DMS53 (cell line): ENCODE measurements at regions not wholly inside any gene's neighbourhood (a gene's known extent, or its start where the extent isn't known, plus 50 kb on each side); places are given as distances from the start of the nearest gene placed in this dataset.

ENCODE experiments used
- DNase-seq: peaks from one replicate; lab custom pipeline; 2025; lab: John Stamatoyannopoulos, UW

- DNase-seq: no peak
These were observed 442.3 kb downstream of the GRB14 start for GRCh38 chr2:164178835-164179465.

DNA sequence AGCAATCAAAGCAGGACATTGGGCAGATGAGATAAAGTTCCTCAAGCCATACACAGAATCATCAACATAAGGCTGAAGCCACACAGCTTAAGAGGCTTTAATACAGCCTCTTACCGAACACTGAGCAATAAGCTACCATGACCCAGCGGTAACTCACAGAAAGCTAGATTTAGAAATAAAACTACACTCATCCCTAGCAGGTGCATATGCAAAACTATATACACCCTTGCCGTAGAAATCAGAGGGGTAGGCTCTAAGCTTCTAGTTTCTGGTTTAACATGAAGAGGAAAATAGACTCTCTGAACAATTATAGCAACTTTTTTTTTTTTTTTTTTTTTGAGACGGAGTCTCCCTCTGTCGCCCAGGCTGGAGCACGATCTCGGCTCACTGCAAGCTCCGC, 428.8 kb upstream of the FIGN start:
- DNase-seq: no peak

DNA sequence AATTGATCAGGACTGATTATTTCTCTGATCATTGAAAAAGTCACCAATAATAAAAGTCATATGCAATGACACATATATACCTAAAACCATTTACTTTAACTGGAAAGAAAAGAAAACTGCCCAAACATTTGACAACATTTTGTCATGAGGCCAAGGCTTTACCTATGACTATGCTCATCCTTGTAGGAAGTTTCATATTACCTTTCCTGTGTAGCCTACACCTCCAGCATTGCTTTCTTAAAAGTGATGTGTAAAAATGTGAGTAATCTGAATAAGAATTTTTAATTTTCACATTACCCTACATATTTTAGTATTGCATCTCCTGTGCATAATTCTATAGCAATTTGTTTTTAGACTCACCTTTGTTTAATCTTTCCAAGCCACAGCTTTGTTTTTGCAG, 419.8 kb upstream of the FIGN start:
- DNase-seq: no peak

DNA sequence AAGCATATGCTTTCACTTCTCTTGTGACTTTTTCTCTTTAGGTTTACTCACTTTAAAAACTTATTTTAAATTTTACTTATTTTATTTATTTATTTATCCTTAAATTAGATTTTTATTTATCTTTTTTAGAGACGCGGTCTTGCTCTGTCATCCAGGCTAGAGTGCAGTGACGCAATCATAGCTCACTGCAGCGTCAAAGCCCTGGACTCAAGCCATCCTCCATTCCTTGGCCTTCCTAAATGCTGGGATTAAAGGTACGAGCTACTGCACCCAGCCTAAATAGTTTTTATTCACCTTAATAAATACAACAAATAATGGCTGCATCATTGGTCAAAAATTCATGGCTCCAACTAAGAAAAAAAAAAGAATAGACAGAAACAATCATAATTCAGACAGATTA, 415.7 kb upstream of the FIGN start:
- DNase-seq: no peak

- DNase-seq: no peak
These were observed 414.8 kb upstream of the FIGN start for GRCh38 chr2:164150604-164151003.

GRCh38 chr2:164146441-164146840, 410.6 kb upstream of the FIGN start:
- DNase-seq: peak; percentile 67

DNA sequence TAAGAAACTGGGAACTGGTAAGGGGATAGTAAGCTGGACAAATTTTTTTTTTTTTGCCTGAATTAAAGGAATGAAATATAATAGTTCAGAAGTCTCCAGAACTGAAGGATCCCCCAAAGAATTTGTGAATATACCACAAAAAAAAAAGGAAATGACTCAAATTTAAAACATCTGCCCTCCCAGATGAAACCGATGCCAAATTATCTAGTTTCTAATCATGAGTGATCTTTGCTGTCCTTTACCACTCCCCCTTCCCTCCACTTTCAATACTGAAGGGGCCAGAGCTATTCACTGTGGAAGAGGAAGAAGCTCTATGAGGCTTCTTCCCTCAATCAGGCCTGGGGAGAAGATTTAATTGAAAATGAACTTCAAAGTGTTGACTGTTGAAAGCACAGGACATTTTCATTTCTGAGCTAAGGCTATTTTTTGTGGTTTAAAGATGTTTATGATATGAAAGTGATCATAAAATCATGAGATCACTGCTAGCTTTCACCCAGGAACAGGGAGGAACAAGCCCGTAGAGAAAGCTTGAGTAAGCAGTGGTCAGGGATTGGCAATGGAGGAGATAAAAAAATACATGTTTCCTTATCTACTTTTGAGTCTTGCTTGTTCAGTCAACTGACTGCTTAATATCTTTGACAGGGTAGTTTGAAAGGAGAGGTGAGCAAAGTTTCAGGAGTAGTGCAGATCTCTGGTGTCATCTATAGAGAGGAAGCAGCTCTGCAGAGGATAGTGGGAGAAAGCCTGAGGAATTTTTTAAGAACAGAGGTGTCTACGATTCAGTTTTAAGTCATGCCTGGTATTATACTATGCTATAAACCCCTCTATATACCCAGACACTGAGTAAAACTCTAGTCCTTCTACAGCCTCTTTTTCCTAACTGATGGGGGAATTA, 409.5 kb upstream of the FIGN start:
- no peak for DNase-seq

- no peak for DNase-seq
These were observed 407.5 kb upstream of the FIGN start for GRCh38 chr2:164143183-164143930.

DNA sequence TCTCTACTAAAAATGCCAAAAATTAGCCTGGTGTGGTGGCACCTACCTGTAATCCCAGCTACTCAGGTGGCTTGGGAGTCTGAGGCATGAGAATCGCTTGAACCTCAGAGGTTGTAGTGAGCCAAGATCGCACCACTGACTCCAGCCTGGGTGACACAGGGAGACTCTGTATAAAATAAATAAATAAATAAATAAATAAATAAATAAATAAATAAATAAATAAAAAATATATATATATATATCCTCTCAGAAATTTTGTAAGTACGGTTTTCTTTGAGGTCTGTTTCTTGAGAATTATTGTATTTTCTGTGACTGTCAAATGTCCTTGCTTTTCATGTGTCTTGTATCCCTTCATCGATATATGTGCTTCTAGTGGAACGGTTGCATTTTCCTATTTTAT, 406.9 kb upstream of the FIGN start:
- no peak for DNase-seq

DNA sequence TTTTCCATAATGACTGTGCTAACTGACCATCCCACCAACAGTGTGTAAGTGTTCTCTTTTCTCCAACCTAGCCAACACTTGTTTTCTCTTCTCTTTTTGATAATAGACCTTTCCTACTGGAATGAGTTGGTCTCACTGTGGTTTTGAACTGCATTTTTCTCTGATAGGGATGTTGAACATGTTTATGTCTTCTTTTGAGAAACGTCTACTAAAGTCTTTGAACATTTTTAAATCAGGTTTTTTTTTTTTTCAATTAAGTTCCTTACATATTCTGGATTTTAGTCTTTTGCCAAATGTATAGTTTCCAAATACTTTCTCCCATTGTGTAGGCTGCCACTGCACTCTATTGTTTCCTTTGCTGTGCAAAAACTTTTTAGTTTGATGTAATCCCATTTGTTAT, 405.5 kb upstream of the FIGN start:
- no peak for DNase-seq

GRCh38 chr2:164138750-164139149, 402.9 kb upstream of the FIGN start:
- no peak for DNase-seq

DNA sequence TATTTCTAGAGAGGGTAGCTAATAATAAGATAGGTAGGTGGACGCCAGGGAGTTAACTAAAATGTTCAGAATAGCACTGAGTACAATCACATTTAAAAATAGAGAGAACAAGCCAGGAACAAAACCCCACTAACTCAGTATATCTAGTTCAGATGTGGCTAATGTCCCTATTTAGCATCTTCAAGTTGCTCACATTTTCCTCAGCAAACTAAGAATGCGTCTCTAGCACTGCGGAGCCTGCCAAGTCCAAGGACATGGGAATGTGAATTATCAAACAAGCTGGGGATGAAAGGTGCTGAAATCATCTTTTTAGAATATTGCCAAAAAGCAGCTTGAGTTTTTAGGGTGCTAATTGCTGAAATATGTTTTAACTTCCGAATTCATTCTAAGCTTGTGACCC, 398.5 kb upstream of the FIGN start:
- no peak for DNase-seq

DNA sequence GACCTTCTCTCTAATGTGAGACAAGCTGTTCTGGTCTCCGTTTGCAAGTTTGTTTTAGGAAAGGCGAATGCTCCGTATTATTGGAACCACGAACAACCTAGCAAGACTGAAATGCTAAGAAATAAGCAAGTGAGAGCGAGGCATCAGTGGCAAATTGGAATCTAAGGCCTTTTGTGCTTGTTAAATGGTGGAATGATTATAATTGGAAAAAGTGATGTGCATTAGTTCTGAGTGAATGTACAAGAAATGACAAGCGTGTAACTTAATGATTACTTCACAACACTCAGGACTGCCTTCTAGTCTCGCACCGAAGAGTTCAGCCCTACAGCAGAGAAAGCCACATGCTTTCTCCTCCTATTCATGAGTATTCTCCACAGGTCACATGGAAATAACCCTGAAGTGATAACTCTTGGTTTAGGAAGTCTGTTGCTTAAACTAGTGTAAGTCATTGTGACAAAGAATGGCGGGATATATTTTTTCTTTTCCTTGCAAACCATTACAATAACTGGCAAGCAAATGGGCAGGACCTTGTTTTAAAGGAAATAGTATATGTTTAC, 392.2 kb upstream of the FIGN start:
- no peak for DNase-seq

DNA sequence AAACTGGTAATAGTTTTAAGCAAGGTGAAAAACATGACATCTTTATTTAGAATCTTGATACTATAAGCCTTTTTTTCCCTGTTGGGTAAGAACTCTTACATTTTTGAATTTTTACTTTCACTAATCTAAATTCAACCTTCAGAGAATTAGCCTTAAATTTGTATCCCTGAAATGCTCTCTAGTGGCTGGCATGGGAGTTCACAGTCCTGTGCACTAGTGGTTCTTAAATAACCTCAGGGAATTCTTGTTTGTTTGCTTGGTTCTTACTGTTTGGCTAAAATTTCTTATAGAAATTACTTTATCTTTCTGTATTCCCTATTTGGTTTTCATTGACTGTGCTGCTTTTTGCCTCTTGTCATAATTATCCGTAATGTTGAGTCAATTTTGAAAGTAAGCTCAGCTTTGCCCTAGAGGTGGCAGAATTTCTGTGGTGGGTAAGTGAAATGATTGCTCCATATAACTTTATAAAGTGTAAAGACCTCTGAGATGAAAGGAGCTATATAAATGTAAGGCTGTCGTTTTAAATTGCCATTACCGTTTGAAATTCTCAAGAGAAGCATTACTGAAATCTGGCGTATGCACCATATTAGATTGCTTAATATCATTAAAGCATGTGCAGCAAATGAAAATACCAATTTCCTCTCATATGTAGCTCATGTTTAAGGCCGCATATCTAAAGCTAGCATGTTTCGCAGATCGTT, 391.3 kb upstream of the FIGN start:
- DNase-seq: peak; percentile 14

- DNase-seq: no peak
These were observed 380.0 kb upstream of the FIGN start for GRCh38 chr2:164115806-164116205.

DNA sequence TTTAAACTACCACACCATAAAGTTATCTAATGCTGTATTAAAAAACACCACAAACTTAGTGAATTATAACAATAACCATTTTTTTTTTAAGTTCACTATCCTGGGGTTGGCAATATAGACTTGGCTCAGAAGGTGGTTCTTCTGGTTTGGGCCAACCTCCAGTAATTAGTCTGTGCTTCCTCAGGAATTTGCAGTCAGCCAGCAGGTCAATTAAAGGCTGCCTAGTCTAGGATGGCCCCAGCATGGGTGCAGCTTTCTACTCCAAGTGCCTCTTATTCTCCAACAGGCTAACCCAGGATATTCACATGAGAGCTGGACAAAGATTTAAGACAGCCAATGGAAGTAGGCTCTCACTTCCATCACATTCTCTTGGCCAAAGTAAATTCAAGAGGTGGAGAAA, 379.1 kb upstream of the FIGN start:
- no peak for DNase-seq

DNA sequence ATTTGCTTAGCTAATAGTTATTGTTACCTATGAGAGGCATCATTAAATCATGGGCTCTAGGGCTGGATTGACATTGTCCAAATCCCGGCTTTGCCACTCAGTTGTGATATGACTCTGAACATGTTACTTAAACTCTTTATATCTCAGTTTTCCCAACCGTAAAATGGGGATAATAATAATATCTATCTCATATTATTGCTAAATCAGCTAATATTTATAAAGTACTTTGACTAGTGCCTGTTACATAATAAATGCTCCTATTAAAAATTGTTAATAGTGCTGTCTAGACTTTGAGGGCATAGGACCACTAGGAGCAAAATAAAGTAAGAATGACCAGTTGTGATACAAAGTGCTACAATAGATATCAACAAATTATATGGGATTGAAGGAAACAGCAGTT, 376.3 kb upstream of the FIGN start:
- DNase-seq: no peak

- DNase-seq: no peak
These were observed 374.7 kb upstream of the FIGN start for GRCh38 chr2:164110515-164110914.

GRCh38 chr2:164109006-164109405, 373.2 kb upstream of the FIGN start:
- DNase-seq: no peak

- no peak for DNase-seq
These were observed 367.5 kb upstream of the FIGN start for GRCh38 chr2:164103271-164103670.

DNA sequence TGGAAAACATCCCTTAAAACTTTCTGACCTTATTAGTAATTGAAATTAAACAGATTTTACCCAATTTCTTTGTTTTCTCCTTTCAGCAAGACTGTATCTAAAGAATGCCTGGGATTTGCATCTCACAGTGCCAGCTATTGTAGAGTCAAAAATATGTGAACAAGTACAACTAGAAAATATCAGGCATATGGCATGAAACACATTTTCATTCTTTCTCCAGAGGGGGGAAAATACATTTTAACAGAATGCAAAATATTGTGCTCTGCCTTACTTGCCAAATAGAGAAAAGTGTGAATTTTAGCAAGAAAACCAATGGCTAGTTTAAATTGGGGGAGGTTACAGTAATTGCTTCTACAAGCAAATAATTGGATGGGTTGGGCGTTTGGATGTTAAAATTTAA, 366.6 kb upstream of the FIGN start:
- no peak for DNase-seq

DNA sequence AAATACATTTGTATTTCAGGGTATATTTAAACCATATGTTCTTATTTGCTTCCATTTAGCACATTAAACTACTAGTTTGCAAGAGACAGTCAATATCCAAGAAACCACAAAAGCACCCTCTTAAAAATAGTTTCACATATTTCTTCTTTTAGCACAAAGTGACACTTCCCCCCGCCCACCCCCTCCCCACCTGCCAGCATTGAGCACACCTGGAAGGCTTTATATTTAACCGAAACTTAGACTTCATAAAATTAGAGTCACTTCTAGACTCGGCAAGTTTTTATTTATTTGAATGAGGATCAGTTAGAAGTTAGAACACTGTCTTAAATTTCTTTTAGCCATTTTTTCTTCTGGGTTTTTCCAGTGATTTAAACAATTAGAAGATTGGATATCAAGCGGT, 355.9 kb upstream of the FIGN start:
- no peak for DNase-seq
